GM12874 (cell line): ENCODE measurements at regions not wholly inside any gene's neighbourhood (a gene's known extent, or its start where the extent isn't known, plus 50 kb on each side); places are given as distances from the start of the nearest gene placed in this dataset.

Experiments
- CTCF ChIP-seq: IDR thresholded peaks from 2 replicates; pipeline ENCODE4 v1.5.1; 2011; ENCODE audit warnings: low read depth, mild to moderate bottlenecking, control low read depth, low read length, moderate library complexity; ENCODE audit not compliant: insufficient read depth

GRCh38 chr15:46892621-46893160, 824.6 kb upstream of the SEMA6D start:
- TF ChIP-seq CTCF: no peak

GRCh38 chr15:46894644-46895043, 822.7 kb upstream of the SEMA6D start:
- TF ChIP-seq CTCF: no peak

GRCh38 chr15:46897266-46897665, 820.0 kb upstream of the SEMA6D start:
- TF ChIP-seq CTCF: no peak

- no peak for TF ChIP-seq CTCF
Measured at GRCh38 chr15:46901001-46901400, 816.3 kb upstream of the SEMA6D start.

- TF ChIP-seq CTCF: no peak
Measured at GRCh38 chr15:46917721-46918252, 799.5 kb upstream of the SEMA6D start.

- TF ChIP-seq CTCF: no peak
Measured at GRCh38 chr15:46918462-46919140, 798.7 kb upstream of the SEMA6D start.

- TF ChIP-seq CTCF: no peak
Measured at GRCh38 chr15:46921891-46922290, 795.4 kb upstream of the SEMA6D start.
